HepG2 (cell line): ENCODE measurements at regions not wholly inside any gene's neighbourhood (a gene's known extent, or its start where the extent isn't known, plus 50 kb on each side); places are given as distances from the start of the nearest gene placed in this dataset.

Experiments used
- CEBPG ChIP-seq: IDR thresholded peaks from 2 replicates; pipeline ENCODE4 v1.6.1; 2016
- GATA4 ChIP-seq: sonication (generic); IDR thresholded peaks from 2 replicates; pipeline ENCODE4 v1.6.1; 2016; ENCODE audit warnings: antibody characterized with exemption, low read depth, borderline replicate concordance
- GATAD1 ChIP-seq: IDR thresholded peaks from 2 replicates; pipeline ENCODE4 v1.6.1; 2016; ENCODE audit warnings: missing genetic modification reagents, missing compliant biosample characterization
- HIVEP1 ChIP-seq: sonication (generic); formaldehyde crosslinking; IDR thresholded peaks from 2 replicates; pipeline ENCODE4 v1.4.0; 2020; ENCODE audit warnings: mild to moderate bottlenecking, missing genetic modification reagents
- HOXA3 ChIP-seq: sonication (generic); formaldehyde crosslinking; IDR thresholded peaks from 2 replicates; pipeline ENCODE4 v1.5.0; 2020; ENCODE audit warnings: missing genetic modification reagents
- HOXD1 ChIP-seq: sonication (generic); formaldehyde crosslinking; IDR thresholded peaks from 2 replicates; pipeline ENCODE4 v1.5.0; 2020; ENCODE audit warnings: missing genetic modification reagents
- JDP2 ChIP-seq: sonication (generic); formaldehyde crosslinking; IDR thresholded peaks from 2 replicates; pipeline ENCODE4 v1.8.1; 2022; ENCODE audit warnings: missing genetic modification reagents, borderline replicate concordance
- NFE2 ChIP-seq: sonication (generic); formaldehyde crosslinking; IDR thresholded peaks from 2 replicates; pipeline ENCODE4 v1.4.0; 2020; ENCODE audit warnings: missing genetic modification reagents
- NR2F1 ChIP-seq, 2 experiments: fragments of 450-650 bp in 1 of 2; formaldehyde crosslinking in 1 of 2; IDR thresholded peaks; 2 replicates each; pipeline versions ENCODE4 v1.5.0 to v1.6.1; 2016 to 2020; ENCODE audit warnings: mild to moderate bottlenecking in 1 of 2, missing compliant biosample characterization in 1 of 2, missing genetic modification reagents in 1 of 2, moderate library complexity in 1 of 2
- RORA ChIP-seq: sonication (generic); formaldehyde crosslinking; IDR thresholded peaks from 2 replicates; pipeline ENCODE4 v1.5.0; 2020; ENCODE audit warnings: mild to moderate bottlenecking, missing genetic modification reagents, moderate library complexity
- THYN1 ChIP-seq: sonication (generic); formaldehyde crosslinking; IDR thresholded peaks from 2 replicates; pipeline ENCODE4 v1.8.1; 2023; ENCODE audit warnings: low read depth, mild to moderate bottlenecking, moderate library complexity, missing genetic modification reagents, borderline replicate concordance
- ZBTB20 ChIP-seq: sonication (generic); formaldehyde crosslinking; IDR thresholded peaks from 2 replicates; pipeline ENCODE4 v1.8.1; 2023; ENCODE audit warnings: missing genetic modification reagents, low read depth, mild to moderate bottlenecking, borderline replicate concordance
- ZKSCAN5 ChIP-seq: sonication (generic); formaldehyde crosslinking; IDR thresholded peaks from 2 replicates; pipeline ENCODE4 v1.5.1; 2020; ENCODE audit warnings: mild to moderate bottlenecking, missing genetic modification reagents
- ZNF12 ChIP-seq: sonication (generic); formaldehyde crosslinking; IDR thresholded peaks from 2 replicates; pipeline ENCODE4 v1.5.0; 2020; ENCODE audit warnings: missing genetic modification reagents
- ZNF282 ChIP-seq: fragments of 450-650 bp; IDR thresholded peaks from 2 replicates; pipeline ENCODE4 v1.6.1; 2018; ENCODE audit not compliant: partially characterized antibody
- ZNF292 ChIP-seq: sonication (generic); formaldehyde crosslinking; IDR thresholded peaks from 2 replicates; pipeline ENCODE4 v1.8.1; 2022; ENCODE audit warnings: mild to moderate bottlenecking, low read depth, missing genetic modification reagents, borderline replicate concordance
- ZNF468 ChIP-seq: sonication (generic); formaldehyde crosslinking; IDR thresholded peaks from 2 replicates; pipeline ENCODE4 v1.8.0; 2022; ENCODE audit warnings: mild to moderate bottlenecking, moderate library complexity, missing genetic modification reagents
- ZNF614 ChIP-seq: IDR thresholded peaks from 2 replicates; pipeline ENCODE4 v1.6.1; 2018; ENCODE audit warnings: missing biosample characterization, missing genetic modification reagents, inconsistent platforms, borderline replicate concordance
- ZSCAN9 ChIP-seq: IDR thresholded peaks from 2 replicates; pipeline ENCODE4 v1.6.1; 2016; ENCODE audit warnings: borderline replicate concordance
- TF ChIP-seq, protein P1 (sequence below): sonication (generic); formaldehyde crosslinking; conservative IDR thresholded peaks from 2 replicates; pipeline ENCODE4 v1.8.1; 2023; ENCODE audit warnings: missing genetic modification reagents
- TF ChIP-seq, protein P2 (sequence below): sonication (generic); formaldehyde crosslinking; IDR thresholded peaks from 2 replicates; pipeline ENCODE4 v1.4.0; 2020; ENCODE audit warnings: missing genetic modification reagents, borderline replicate concordance
- TF ChIP-seq, protein P3 (sequence below): sonication (generic); formaldehyde crosslinking; IDR thresholded peaks from 2 replicates; pipeline ENCODE4 v1.8.1; 2023; ENCODE audit warnings: missing genetic modification reagents, mild to moderate bottlenecking, borderline replicate concordance
- TF ChIP-seq, protein P4 (sequence below): sonication (generic); formaldehyde crosslinking; IDR thresholded peaks from 2 replicates; pipeline ENCODE4 v1.4.0; 2020; ENCODE audit warnings: missing genetic modification reagents

DNA sequence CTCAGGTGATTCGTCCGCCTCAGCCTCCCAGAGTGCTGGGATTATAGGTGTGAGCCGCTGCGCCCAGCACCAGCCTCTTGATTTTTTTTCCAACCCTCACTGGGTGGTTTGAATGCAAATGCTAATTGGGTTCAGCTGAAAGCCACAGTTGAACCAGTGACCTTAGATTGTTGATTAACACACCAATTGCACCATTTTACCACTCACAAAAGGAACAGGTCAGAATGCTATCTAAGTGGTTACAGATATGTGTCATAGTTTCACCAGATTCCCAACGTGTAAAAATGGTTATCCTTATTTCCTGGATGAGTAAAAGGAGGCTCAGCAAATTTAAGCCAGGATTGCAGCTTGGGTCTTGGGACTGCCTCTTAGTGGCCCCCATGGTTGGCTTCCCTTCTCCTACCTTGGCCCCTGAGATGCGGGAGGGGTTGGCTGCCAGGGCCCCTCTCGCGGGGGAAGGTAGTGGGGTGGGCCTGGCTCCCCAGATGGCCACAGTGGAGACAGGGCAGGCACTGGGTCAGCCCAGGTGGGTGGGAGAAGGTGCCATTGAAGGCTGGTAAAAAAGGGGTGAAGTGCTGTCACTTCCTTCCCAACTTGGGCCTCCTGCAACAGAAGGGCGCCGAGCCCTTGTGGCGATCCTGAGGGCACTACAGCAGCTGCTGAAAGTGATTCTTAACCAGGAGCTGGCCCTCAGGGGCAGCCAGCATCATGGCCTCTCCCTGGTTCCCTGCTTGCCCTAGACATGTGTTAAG lies 164.9 kb upstream of the HAAO start (continued):
- TF ChIP-seq RORA (CRISPR knock-in tag) (no peak), ZNF292 (CRISPR knock-in tag) (0 out of 2 replicates have a peak, but pooled peaks have one; percentile 13), ZSCAN9 (no peak), ZNF468 (CRISPR knock-in tag) (no peak), THYN1 (CRISPR knock-in tag) (no peak), JDP2 (CRISPR knock-in tag) (no peak), ZBTB20 (CRISPR knock-in tag) (no peak), ZNF12 (no peak), CEBPG (peak; percentile 76), NR2F1 (CRISPR knock-in tag; IDR thresholded peaks at IDR 0.05) (peak; percentile 48 to 65; a peak in 3 of 4 replicates), HOXA3 (CRISPR knock-in tag) (no peak), NFE2 (CRISPR knock-in tag) (no peak), ZKSCAN5 (CRISPR knock-in tag) (no peak), HIVEP1 (CRISPR knock-in tag) (no peak), GATAD1 (CRISPR knock-in tag) (no peak), HOXD1 (CRISPR knock-in tag) (no peak), ZNF282 (no peak), GATA4 (no peak), ZNF614 (CRISPR knock-in tag) (no peak)
- TF ChIP-seq, protein P1, sequence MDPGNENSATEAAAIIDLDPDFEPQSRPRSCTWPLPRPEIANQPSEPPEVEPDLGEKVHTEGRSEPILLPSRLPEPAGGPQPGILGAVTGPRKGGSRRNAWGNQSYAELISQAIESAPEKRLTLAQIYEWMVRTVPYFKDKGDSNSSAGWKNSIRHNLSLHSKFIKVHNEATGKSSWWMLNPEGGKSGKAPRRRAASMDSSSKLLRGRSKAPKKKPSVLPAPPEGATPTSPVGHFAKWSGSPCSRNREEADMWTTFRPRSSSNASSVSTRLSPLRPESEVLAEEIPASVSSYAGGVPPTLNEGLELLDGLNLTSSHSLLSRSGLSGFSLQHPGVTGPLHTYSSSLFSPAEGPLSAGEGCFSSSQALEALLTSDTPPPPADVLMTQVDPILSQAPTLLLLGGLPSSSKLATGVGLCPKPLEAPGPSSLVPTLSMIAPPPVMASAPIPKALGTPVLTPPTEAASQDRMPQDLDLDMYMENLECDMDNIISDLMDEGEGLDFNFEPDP (CRISPR knock-in tag), result 0 out of 2 replicates have a peak, but pooled peaks have one; percentile 76
- TF ChIP-seq, protein P2, sequence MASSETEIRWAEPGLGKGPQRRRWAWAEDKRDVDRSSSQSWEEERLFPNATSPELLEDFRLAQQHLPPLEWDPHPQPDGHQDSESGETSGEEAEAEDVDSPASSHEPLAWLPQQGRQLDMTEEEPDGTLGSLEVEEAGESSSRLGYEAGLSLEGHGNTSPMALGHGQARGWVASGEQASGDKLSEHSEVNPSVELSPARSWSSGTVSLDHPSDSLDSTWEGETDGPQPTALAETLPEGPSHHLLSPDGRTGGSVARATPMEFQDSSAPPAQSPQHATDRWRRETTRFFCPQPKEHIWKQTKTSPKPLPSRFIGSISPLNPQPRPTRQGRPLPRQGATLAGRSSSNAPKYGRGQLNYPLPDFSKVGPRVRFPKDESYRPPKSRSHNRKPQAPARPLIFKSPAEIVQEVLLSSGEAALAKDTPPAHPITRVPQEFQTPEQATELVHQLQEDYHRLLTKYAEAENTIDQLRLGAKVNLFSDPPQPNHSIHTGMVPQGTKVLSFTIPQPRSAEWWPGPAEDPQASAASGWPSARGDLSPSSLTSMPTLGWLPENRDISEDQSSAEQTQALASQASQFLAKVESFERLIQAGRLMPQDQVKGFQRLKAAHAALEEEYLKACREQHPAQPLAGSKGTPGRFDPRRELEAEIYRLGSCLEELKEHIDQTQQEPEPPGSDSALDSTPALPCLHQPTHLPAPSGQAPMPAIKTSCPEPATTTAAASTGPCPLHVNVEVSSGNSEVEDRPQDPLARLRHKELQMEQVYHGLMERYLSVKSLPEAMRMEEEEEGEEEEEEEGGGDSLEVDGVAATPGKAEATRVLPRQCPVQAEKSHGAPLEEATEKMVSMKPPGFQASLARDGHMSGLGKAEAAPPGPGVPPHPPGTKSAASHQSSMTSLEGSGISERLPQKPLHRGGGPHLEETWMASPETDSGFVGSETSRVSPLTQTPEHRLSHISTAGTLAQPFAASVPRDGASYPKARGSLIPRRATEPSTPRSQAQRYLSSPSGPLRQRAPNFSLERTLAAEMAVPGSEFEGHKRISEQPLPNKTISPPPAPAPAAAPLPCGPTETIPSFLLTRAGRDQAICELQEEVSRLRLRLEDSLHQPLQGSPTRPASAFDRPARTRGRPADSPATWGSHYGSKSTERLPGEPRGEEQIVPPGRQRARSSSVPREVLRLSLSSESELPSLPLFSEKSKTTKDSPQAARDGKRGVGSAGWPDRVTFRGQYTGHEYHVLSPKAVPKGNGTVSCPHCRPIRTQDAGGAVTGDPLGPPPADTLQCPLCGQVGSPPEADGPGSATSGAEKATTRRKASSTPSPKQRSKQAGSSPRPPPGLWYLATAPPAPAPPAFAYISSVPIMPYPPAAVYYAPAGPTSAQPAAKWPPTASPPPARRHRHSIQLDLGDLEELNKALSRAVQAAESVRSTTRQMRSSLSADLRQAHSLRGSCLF (CRISPR knock-in tag), result no peak
- TF ChIP-seq, protein P3, sequence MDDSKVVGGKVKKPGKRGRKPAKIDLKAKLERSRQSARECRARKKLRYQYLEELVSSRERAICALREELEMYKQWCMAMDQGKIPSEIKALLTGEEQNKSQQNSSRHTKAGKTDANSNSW (CRISPR knock-in tag), result no peak
- TF ChIP-seq, protein P4, sequence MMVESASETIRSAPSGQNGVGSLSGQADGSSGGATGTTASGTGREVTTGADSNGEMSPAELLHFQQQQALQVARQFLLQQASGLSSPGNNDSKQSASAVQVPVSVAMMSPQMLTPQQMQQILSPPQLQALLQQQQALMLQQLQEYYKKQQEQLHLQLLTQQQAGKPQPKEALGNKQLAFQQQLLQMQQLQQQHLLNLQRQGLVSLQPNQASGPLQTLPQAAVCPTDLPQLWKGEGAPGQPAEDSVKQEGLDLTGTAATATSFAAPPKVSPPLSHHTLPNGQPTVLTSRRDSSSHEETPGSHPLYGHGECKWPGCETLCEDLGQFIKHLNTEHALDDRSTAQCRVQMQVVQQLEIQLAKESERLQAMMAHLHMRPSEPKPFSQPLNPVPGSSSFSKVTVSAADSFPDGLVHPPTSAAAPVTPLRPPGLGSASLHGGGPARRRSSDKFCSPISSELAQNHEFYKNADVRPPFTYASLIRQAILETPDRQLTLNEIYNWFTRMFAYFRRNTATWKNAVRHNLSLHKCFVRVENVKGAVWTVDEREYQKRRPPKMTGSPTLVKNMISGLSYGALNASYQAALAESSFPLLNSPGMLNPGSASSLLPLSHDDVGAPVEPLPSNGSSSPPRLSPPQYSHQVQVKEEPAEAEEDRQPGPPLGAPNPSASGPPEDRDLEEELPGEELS (CRISPR knock-in tag), result no peak
